GM13976 (cell line): ENCODE measurements at regions not wholly inside any gene's neighbourhood (a gene's known extent, or its start where the extent isn't known, plus 50 kb on each side); places are given as distances from the start of the nearest gene placed in this dataset.

Source experiments
- DNase-seq: peaks from one replicate; pipeline ENCODE4 v3.0.0; 2012; ENCODE audit warnings: low spot score
- CTCF ChIP-seq: IDR thresholded peaks from 2 replicates; pipeline ENCODE4 v1.5.1; 2012; ENCODE audit warnings: borderline replicate concordance, mild to moderate bottlenecking; ENCODE audit not compliant: insufficient read depth; ENCODE audit errors: extremely low read depth, missing control alignments, control extremely low read depth
- in situ Hi-C: fragments of 300-500 bp; cut with MboI; formaldehyde crosslinking; loops from one replicate; pipeline ENCODE4 v1.12.0; 2022; ENCODE audit warnings: low sequenced_read_pairs, mixed read lengths, inconsistent platforms; ENCODE audit not compliant: unreplicated experiment

- in situ Hi-C loops, result no loop called here
- no peak for DNase-seq
- no peak for TF ChIP-seq CTCF
These were observed 215.1 kb downstream of the SOX4 start for GRCh38 chr6:21808551-21809242.

GRCh38 chr6:21811484-21811883, 217.9 kb downstream of the SOX4 start:
- no peak for DNase-seq
- in situ Hi-C loops, result no loop called here
- no peak for TF ChIP-seq CTCF

- in situ Hi-C loops, result no loop called here
- no peak for TF ChIP-seq CTCF
These were observed 222.7 kb downstream of the SOX4 start for GRCh38 chr6:21816231-21816630.

GRCh38 chr6:21820442-21820841, 226.9 kb downstream of the SOX4 start:
- DNase-seq, result no peak

More at GRCh38 chr6:21816231-21816630, 222.7 kb downstream of the SOX4 start:
- no peak for DNase-seq

GRCh38 chr6:21823371-21823770, 229.8 kb downstream of the SOX4 start:
- in situ Hi-C loops, result no loop called here
- no peak for TF ChIP-seq CTCF
- DNase-seq, result no peak

More at GRCh38 chr6:21820442-21820841, 226.9 kb downstream of the SOX4 start:
- no peak for TF ChIP-seq CTCF
- in situ Hi-C loops, result no loop called here

GRCh38 chr6:21824431-21825177, 231.1 kb downstream of the SOX4 start:
- TF ChIP-seq CTCF, result no peak
- DNase-seq, result no peak
- in situ Hi-C loops, result no loop called here
